H9 (cell line): ENCODE measurements at regions not wholly inside any gene's neighbourhood (a gene's known extent, or its start where the extent isn't known, plus 50 kb on each side); places are given as distances from the start of the nearest gene placed in this dataset.

Experiments
- DNase-seq: peaks from one replicate; pipeline ENCODE4 v3.0.0-alpha.2; 2017
- H2AFZ ChIP-seq: one replicate; pipeline ENCODE4 v1.6.1; 2013; ENCODE audit warnings: mild to moderate bottlenecking, low read length, control low read depth, moderate library complexity
- H2AK5ac ChIP-seq: 2 replicates; pipeline ENCODE4 v1.6.1; 2013; ENCODE audit warnings: low read length, control low read depth, mixed read lengths; ENCODE audit not compliant: insufficient read length
- H2BK120ac ChIP-seq: one replicate; pipeline ENCODE4 v1.6.1; 2013; ENCODE audit warnings: low read depth, mild to moderate bottlenecking, low read length, control low read depth, inconsistent platforms; ENCODE audit not compliant: poor library complexity, severe bottlenecking
- H2BK12ac ChIP-seq: 2 replicates; pipeline ENCODE4 v1.6.1; 2013; ENCODE audit warnings: low read length, control low read depth, mixed read lengths, low read depth; ENCODE audit not compliant: insufficient read length
- H2BK15ac ChIP-seq: 2 replicates; pipeline ENCODE4 v1.6.1; 2013; ENCODE audit warnings: low read depth, low read length, control low read depth
- H2BK20ac ChIP-seq: one replicate; pipeline ENCODE4 v1.6.1; 2013; ENCODE audit warnings: low read depth, mild to moderate bottlenecking, low read length, control low read depth, inconsistent platforms; ENCODE audit not compliant: poor library complexity, severe bottlenecking
- H2BK5ac ChIP-seq: 2 replicates; pipeline ENCODE4 v1.6.1; 2013; ENCODE audit warnings: low read length, control low read depth, mixed read lengths; ENCODE audit not compliant: insufficient read length
- H3K14ac ChIP-seq: 2 replicates; pipeline ENCODE4 v1.6.1; 2013; ENCODE audit warnings: low read length, control low read depth; ENCODE audit not compliant: insufficient read depth
- H3K18ac ChIP-seq: 2 replicates; pipeline ENCODE4 v1.6.1; 2013; ENCODE audit warnings: low read depth, mild to moderate bottlenecking, mixed read lengths, low read length, control low read depth; ENCODE audit not compliant: insufficient read length
- H3K23ac ChIP-seq: 2 replicates; pipeline ENCODE4 v1.6.1; 2013; ENCODE audit warnings: low read length, control low read depth, mixed read lengths, low read depth; ENCODE audit not compliant: insufficient read length
- H3K23me2 ChIP-seq: 2 replicates; pipeline ENCODE4 v1.6.1; 2013; ENCODE audit warnings: low read depth, mild to moderate bottlenecking, mixed read lengths, low read length, control low read depth; ENCODE audit not compliant: insufficient read length, poor library complexity, severe bottlenecking
- H3K27ac ChIP-seq: 2 replicates; pipeline ENCODE4 v1.5.1; 2013; ENCODE audit warnings: low read length, control low read depth, mixed read lengths, low read depth; ENCODE audit not compliant: insufficient read length
- H3K27me3 ChIP-seq: 2 replicates; pipeline ENCODE4 v1.6.1; 2013; ENCODE audit warnings: low read length, control low read depth, inconsistent platforms; ENCODE audit not compliant: insufficient read depth
- H3K4ac ChIP-seq: 2 replicates; pipeline ENCODE4 v1.6.1; 2013; ENCODE audit warnings: low read depth, mild to moderate bottlenecking, control low read depth, inconsistent platforms, low read length, moderate library complexity
- H3K4me1 ChIP-seq: 2 replicates; pipeline ENCODE4 v1.6.1; 2013; ENCODE audit warnings: low read length, control low read depth, inconsistent platforms; ENCODE audit not compliant: insufficient read depth
- H3K4me2 ChIP-seq: 2 replicates; pipeline ENCODE4 v1.6.1; 2013; ENCODE audit warnings: low read length, control low read depth, mixed read lengths; ENCODE audit not compliant: insufficient read length, insufficient read depth
- H3K56ac ChIP-seq: 2 replicates; pipeline ENCODE4 v1.6.1; 2013; ENCODE audit warnings: low read depth, mild to moderate bottlenecking, mixed read lengths, low read length, control low read depth; ENCODE audit not compliant: insufficient read length
- H3K79me1 ChIP-seq: 2 replicates; pipeline ENCODE4 v1.6.1; 2013; ENCODE audit warnings: low read depth, mild to moderate bottlenecking, moderate library complexity, low read length, control low read depth, inconsistent platforms; ENCODE audit not compliant: insufficient read depth, poor library complexity, severe bottlenecking
- H3K79me2 ChIP-seq: 2 replicates; pipeline ENCODE4 v1.6.1; 2013; ENCODE audit warnings: low read length, control low read depth, inconsistent platforms; ENCODE audit not compliant: insufficient read depth
- H3K9ac ChIP-seq: 2 replicates; pipeline ENCODE4 v1.6.1; 2013; ENCODE audit warnings: low read length, control low read depth, mixed read lengths; ENCODE audit not compliant: insufficient read length; ENCODE audit errors: extremely low read depth
- H3K9me3 ChIP-seq: one replicate; pipeline ENCODE4 v1.6.1; 2013; ENCODE audit warnings: low read depth, low read length, inconsistent platforms; ENCODE audit not compliant: control insufficient read depth
- H3T11ph ChIP-seq: one replicate; pipeline ENCODE4 v1.6.1; 2013; ENCODE audit warnings: mild to moderate bottlenecking, low read length, control low read depth, inconsistent platforms
- H4K20me1 ChIP-seq: one replicate; pipeline ENCODE4 v1.6.1; 2013; ENCODE audit not compliant: control insufficient read depth, insufficient read length, insufficient read depth
- H4K5ac ChIP-seq: 2 replicates; pipeline ENCODE4 v1.6.1; 2013; ENCODE audit warnings: low read depth, mild to moderate bottlenecking, mixed read lengths, low read length, control low read depth; ENCODE audit not compliant: insufficient read length
- H4K8ac ChIP-seq: replicated peaks from 2 replicates; pipeline ENCODE4 v1.6.1; 2013; ENCODE audit warnings: low read length, control low read depth, mixed read lengths, low read depth; ENCODE audit not compliant: insufficient read length
- H4K91ac ChIP-seq: 2 replicates; pipeline ENCODE4 v1.6.1; 2013; ENCODE audit warnings: low read depth, mild to moderate bottlenecking, moderate library complexity, mixed read lengths, low read length, control low read depth; ENCODE audit not compliant: insufficient read length
- H3K27ac Mint-ChIP-seq, 3 experiments: 2 replicates in 2 of 3; 3 replicates in 1 of 3; pipeline ENCODE4 v1.8.0; 2020 to 2021; ENCODE audit warnings: mixed read lengths in 3 of 3, mild to moderate bottlenecking in 1 of 3, moderate library complexity in 1 of 3
- H3K27me3 Mint-ChIP-seq: 2 replicates; pipeline ENCODE4 v1.8.0; 2021; ENCODE audit warnings: low read depth, mild to moderate bottlenecking, moderate library complexity, mixed read lengths
- H3K36me3 Mint-ChIP-seq, 3 experiments: 2 replicates in 2 of 3; 3 replicates in 1 of 3; pipeline ENCODE4 v1.8.0; 2020 to 2021; ENCODE audit warnings: low read depth in 3 of 3, mixed read lengths in 3 of 3; ENCODE audit not compliant: insufficient read depth in 1 of 3
- H3K4me1 Mint-ChIP-seq, 2 experiments: 2 replicates each; pipeline ENCODE4 v1.8.0; 2020; ENCODE audit warnings: mixed read lengths in 2 of 2
- H3K4me3 Mint-ChIP-seq, 2 experiments: 2 replicates in 1 of 2; 3 replicates in 1 of 2; pipeline ENCODE4 v1.8.0; 2020 to 2021; ENCODE audit warnings: mild to moderate bottlenecking in 2 of 2, mixed read lengths in 2 of 2, moderate library complexity in 1 of 2
- H3K9me3 Mint-ChIP-seq, 2 experiments: 2 replicates in 1 of 2; 3 replicates in 1 of 2; pipeline ENCODE4 v1.8.0; 2020; ENCODE audit warnings: mild to moderate bottlenecking in 2 of 2, mixed read lengths in 2 of 2, moderate library complexity in 1 of 2
- whole genome bisulfite sequencing: extraction: QIAGEN DNeasy Blood & Tissue Kit; methylation state at CpG from one replicate; pipeline ENCODE4 v1.1.7; 2013; ENCODE audit warnings: missing lambda C conversion rate, low lambda C conversion rate, mixed read lengths; ENCODE audit not compliant: insufficient read length; ENCODE audit errors: extremely low coverage; 5-methylcytosine and 5-hydroxymethylcytosine counted together
- TF ChIP-seq, protein P1 (sequence below): fragments of 200-600 bp; sonication (generic); conservative IDR thresholded peaks from 3 replicates; pipeline ENCODE4 v1.8.0; 2021; ENCODE audit warnings: antibody characterized with exemption, mild to moderate bottlenecking

DNA sequence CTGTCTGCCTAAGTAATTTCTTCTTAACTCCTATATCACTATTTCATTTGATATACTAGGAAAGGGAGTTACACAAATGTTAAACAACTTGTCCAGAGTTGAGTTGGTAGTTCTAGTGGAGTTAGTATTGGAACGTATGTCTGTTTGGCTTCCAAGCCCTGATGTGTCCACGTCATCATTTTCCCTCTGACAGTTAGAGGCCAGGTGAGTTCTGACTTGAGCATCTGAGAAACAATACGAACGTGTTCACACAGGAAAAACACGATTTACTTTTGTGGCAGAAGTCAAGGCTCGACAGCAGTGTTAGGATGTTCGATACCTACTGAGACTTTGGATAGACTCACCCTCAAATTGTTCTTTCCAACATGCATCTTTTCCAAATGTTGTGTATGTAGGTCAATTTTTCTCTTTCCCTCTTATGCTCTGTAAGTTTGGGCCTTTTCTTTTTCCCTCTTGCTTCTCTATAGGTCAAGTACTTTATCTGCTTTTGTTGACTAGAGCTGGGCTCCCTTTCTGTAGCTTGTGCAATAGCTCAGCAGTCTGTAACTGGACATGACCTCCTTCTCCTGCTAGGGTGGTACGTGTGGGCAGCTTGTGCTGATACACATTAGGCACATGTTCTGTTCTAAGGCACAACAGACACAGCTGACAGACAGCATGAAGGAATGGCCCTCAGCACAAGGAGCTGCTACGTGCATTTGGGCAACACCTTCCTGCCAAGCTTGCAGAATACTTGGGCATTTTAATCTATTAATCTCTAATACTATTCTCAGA, 222.9 kb downstream of the PTEN start:
- no peaks in the 10 kb centered on the region for H3K36me3 Mint-ChIP-seq
- Histone ChIP-seq H4K91ac (no peak overlapping the region), H3K79me1 (no peaks in the 10 kb centered on the region), H3K9ac (no peak overlapping the region), H3K18ac (no peak overlapping the region), H3T11ph (no peak overlapping the region), H3K56ac (no peak overlapping the region), H2BK12ac (no peak overlapping the region), H3K9me3 (no peaks in the 10 kb centered on the region), H2AK5ac (no peak overlapping the region), H4K20me1 (no peaks in the 10 kb centered on the region), H2BK20ac (no peak overlapping the region), H3K27me3 (no peaks in the 10 kb centered on the region), H2BK5ac (no peak overlapping the region), H3K4ac (no peak overlapping the region), H3K27ac (no peak overlapping the region), H2BK120ac (no peak overlapping the region), H2AFZ (no peak overlapping the region), H3K14ac (no peak overlapping the region), H3K23me2 (no peaks in the 10 kb centered on the region), H3K4me1 (no peaks in the 10 kb centered on the region), H4K8ac (no peak overlapping the region), H3K23ac (no peak overlapping the region), H4K5ac (no peak overlapping the region), H2BK15ac (no peak overlapping the region), H3K4me2 (no peak overlapping the region), H3K79me2 (no peaks in the 10 kb centered on the region)
- no peak overlapping the region for H3K4me3 Mint-ChIP-seq
- H3K27ac Mint-ChIP-seq, result no peak overlapping the region
- H3K4me1 Mint-ChIP-seq, result peaks cover 7 to 10% of the 10 kb centered on the region in 2 experiments
- DNase-seq, result no peak
- no peaks in the 10 kb centered on the region for H3K9me3 Mint-ChIP-seq
- WGBS, result no CpG with 5 or more reads among the region's 9 CpGs
- TF ChIP-seq, protein P1, sequence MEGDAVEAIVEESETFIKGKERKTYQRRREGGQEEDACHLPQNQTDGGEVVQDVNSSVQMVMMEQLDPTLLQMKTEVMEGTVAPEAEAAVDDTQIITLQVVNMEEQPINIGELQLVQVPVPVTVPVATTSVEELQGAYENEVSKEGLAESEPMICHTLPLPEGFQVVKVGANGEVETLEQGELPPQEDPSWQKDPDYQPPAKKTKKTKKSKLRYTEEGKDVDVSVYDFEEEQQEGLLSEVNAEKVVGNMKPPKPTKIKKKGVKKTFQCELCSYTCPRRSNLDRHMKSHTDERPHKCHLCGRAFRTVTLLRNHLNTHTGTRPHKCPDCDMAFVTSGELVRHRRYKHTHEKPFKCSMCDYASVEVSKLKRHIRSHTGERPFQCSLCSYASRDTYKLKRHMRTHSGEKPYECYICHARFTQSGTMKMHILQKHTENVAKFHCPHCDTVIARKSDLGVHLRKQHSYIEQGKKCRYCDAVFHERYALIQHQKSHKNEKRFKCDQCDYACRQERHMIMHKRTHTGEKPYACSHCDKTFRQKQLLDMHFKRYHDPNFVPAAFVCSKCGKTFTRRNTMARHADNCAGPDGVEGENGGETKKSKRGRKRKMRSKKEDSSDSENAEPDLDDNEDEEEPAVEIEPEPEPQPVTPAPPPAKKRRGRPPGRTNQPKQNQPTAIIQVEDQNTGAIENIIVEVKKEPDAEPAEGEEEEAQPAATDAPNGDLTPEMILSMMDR, result no peak
- H3K27me3 Mint-ChIP-seq, result no peaks in the 10 kb centered on the region
